NB4 (cell line): ENCODE measurements at regions not wholly inside any gene's neighbourhood (a gene's known extent, or its start where the extent isn't known, plus 50 kb on each side); places are given as distances from the start of the nearest gene placed in this dataset.
"Not testable (repeated sequence)": the region's sequence is repeated elsewhere in the genome, so short reads cannot be mapped to it uniquely, and the experiment has no call there.

Source experiments
- DNase-seq: peaks from one replicate; pipeline ENCODE4 v3.0.0; 2010; ENCODE audit warnings: low read depth
- H3K4me3 ChIP-seq: one replicate; pipeline ENCODE4 v1.5.1; 2011; ENCODE audit warnings: mild to moderate bottlenecking, low read depth, low read length, moderate library complexity
- MYC ChIP-seq: IDR thresholded peaks from 2 replicates; pipeline ENCODE4 v1.6.1; 2011; ENCODE audit warnings: low read depth, low read length
- POLR2A ChIP-seq: IDR thresholded peaks from 2 replicates; pipeline ENCODE4 v1.6.1; 2011; ENCODE audit warnings: mild to moderate bottlenecking; ENCODE audit not compliant: insufficient read length; ENCODE audit errors: extremely low read depth
- TF ChIP-seq, protein P1 (sequence below): IDR thresholded peaks from 2 replicates; pipeline ENCODE4 v1.6.1; 2011; ENCODE audit warnings: low read depth, low read length
- TF ChIP-seq, protein P2 (sequence below): IDR thresholded peaks from one replicate; pipeline ENCODE4 v1.5.1; 2012; ENCODE audit warnings: low read depth, low read length

GRCh38 chr2:5020116-5020875 is 671.9 kb upstream of the SOX11 start:
- DNase-seq = no peak
- H3K4me3 ChIP-seq = no peak overlapping the region
- TF ChIP-seq, protein P1, sequence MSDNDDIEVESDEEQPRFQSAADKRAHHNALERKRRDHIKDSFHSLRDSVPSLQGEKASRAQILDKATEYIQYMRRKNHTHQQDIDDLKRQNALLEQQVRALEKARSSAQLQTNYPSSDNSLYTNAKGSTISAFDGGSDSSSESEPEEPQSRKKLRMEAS = no peak
- TF ChIP-seq, protein P2, sequence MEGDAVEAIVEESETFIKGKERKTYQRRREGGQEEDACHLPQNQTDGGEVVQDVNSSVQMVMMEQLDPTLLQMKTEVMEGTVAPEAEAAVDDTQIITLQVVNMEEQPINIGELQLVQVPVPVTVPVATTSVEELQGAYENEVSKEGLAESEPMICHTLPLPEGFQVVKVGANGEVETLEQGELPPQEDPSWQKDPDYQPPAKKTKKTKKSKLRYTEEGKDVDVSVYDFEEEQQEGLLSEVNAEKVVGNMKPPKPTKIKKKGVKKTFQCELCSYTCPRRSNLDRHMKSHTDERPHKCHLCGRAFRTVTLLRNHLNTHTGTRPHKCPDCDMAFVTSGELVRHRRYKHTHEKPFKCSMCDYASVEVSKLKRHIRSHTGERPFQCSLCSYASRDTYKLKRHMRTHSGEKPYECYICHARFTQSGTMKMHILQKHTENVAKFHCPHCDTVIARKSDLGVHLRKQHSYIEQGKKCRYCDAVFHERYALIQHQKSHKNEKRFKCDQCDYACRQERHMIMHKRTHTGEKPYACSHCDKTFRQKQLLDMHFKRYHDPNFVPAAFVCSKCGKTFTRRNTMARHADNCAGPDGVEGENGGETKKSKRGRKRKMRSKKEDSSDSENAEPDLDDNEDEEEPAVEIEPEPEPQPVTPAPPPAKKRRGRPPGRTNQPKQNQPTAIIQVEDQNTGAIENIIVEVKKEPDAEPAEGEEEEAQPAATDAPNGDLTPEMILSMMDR = no peak

- no peak for DNase-seq
- no peak overlapping the region for H3K4me3 ChIP-seq
- TF ChIP-seq, protein P2 = no peak
- TF ChIP-seq MYC (no peak), POLR2A (no peak)
- TF ChIP-seq, protein P1 = no peak
Measured at GRCh38 chr2:5021136-5021535, 671.0 kb upstream of the SOX11 start.

GRCh38 chr2:5022061-5022460 is 670.1 kb upstream of the SOX11 start:
- no peak for DNase-seq

GRCh38 chr2:5022708-5023635 is 669.2 kb upstream of the SOX11 start:
- DNase-seq, H3K4me3 ChIP-seq: not testable (repeated sequence)

More at GRCh38 chr2:5022061-5022460, 670.1 kb upstream of the SOX11 start:
- H3K4me3 ChIP-seq = no peak overlapping the region
- TF ChIP-seq POLR2A = no peak
- TF ChIP-seq MYC = no peak
- TF ChIP-seq, protein P2 = no peak
- TF ChIP-seq, protein P1 = no peak

- no peak for DNase-seq
- H3K4me3 ChIP-seq = no peak overlapping the region
- TF ChIP-seq, protein P2 = no peak
- TF ChIP-seq POLR2A (no peak), MYC (no peak)
- TF ChIP-seq, protein P1 = no peak
Measured at GRCh38 chr2:5026571-5027234, 665.5 kb upstream of the SOX11 start.

- no peak overlapping the region for H3K4me3 ChIP-seq
- TF ChIP-seq, protein P2 = no peak
- TF ChIP-seq, protein P1 = no peak
- TF ChIP-seq MYC (no peak), POLR2A (no peak)
- DNase-seq = no peak
Measured at GRCh38 chr2:5035057-5035488, 657.1 kb upstream of the SOX11 start.
